Type B pancreatic cell (in vitro differentiated cells): ENCODE measurements at regions not wholly inside any gene's neighbourhood (a gene's known extent, or its start where the extent isn't known, plus 50 kb on each side); places are given as distances from the start of the nearest gene placed in this dataset.
A peak's percentile ranks its signal among the peaks of the same experiment; 100 is the strongest.

Source experiments
- DNase-seq: peaks from one replicate; pipeline ENCODE4 v3.0.0; 2021; ENCODE audit warnings: mixed read lengths; ENCODE audit not compliant: unreplicated experiment; ENCODE audit errors: extremely low spot score
- H3K27ac Mint-ChIP-seq: 2 replicates; pipeline ENCODE4 v1.8.0; 2021; ENCODE audit warnings: mild to moderate bottlenecking, mixed read lengths
- H3K27me3 Mint-ChIP-seq: 2 replicates; pipeline ENCODE4 v1.8.0; 2021; ENCODE audit warnings: mixed read lengths
- H3K36me3 Mint-ChIP-seq: 2 replicates; pipeline ENCODE4 v1.8.0; 2021; ENCODE audit warnings: mixed read lengths
- H3K4me1 Mint-ChIP-seq: one replicate; pipeline ENCODE4 v1.8.0; 2021; ENCODE audit warnings: mixed read lengths; ENCODE audit not compliant: unreplicated experiment
- H3K4me3 Mint-ChIP-seq: 2 replicates; pipeline ENCODE4 v1.8.0; 2021; ENCODE audit warnings: mild to moderate bottlenecking, mixed read lengths
- H3K9me3 Mint-ChIP-seq: 2 replicates; pipeline ENCODE4 v1.8.0; 2021; ENCODE audit warnings: mixed read lengths
- TF ChIP-seq, protein P1 (sequence below): fragments of 200-600 bp; sonication (generic); conservative IDR thresholded peaks from 2 replicates; pipeline ENCODE4 v1.5.0; 2021; ENCODE audit warnings: antibody characterized with exemption, mild to moderate bottlenecking

DNA sequence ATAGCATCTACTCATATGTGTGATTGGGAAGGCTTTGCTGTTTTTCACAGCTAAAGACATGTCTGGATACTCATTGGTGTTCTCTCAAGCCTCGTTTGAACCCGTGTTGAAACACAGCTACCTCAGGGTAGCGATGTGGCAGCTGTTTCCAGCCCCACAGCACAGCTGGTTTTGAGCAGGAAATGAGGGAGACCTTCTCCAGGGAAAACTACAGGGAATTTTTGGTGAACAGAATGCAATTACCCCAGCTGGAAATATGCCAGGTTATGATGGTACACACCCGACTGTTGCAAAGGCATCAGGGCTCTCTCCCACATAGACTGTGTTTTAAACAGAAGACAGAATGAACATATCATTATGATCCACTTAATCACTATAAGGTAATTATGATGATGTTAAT is 828.9 kb downstream of the VRK1 start:
- H3K27ac Mint-ChIP-seq, result no peak overlapping the region
- H3K4me3 Mint-ChIP-seq, result no peak overlapping the region
- no peaks in the 10 kb centered on the region for H3K9me3 Mint-ChIP-seq
- peaks cover 8% of the 10 kb centered on the region for H3K4me1 Mint-ChIP-seq
- H3K27me3 Mint-ChIP-seq, result peaks cover 10% of the 10 kb centered on the region
- no peaks in the 10 kb centered on the region for H3K36me3 Mint-ChIP-seq
- TF ChIP-seq, protein P1, sequence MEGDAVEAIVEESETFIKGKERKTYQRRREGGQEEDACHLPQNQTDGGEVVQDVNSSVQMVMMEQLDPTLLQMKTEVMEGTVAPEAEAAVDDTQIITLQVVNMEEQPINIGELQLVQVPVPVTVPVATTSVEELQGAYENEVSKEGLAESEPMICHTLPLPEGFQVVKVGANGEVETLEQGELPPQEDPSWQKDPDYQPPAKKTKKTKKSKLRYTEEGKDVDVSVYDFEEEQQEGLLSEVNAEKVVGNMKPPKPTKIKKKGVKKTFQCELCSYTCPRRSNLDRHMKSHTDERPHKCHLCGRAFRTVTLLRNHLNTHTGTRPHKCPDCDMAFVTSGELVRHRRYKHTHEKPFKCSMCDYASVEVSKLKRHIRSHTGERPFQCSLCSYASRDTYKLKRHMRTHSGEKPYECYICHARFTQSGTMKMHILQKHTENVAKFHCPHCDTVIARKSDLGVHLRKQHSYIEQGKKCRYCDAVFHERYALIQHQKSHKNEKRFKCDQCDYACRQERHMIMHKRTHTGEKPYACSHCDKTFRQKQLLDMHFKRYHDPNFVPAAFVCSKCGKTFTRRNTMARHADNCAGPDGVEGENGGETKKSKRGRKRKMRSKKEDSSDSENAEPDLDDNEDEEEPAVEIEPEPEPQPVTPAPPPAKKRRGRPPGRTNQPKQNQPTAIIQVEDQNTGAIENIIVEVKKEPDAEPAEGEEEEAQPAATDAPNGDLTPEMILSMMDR, result no peak
- no peak for DNase-seq

DNA sequence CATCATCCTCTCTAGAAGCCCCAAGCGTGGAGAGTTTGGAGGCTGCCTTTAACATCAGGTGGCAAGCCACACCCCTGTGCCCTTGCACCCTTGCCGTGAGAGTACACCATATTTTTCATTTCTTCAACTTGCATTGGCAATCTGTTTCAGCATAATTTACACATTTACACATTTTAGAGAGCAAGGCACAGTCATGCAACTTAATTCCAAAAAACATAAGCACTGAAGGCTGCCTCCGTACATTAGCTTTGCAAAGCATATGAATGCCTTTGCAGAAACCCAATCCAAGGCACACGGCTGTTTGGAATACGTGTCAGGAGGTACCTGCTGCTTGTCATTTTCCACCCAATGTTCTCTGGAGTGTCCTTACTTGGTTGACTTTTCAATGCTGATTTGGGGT is 833.1 kb downstream of the VRK1 start:
- no peak overlapping the region for H3K27ac Mint-ChIP-seq
- H3K4me1 Mint-ChIP-seq, result peaks cover 12% of the 10 kb centered on the region
- no peaks in the 10 kb centered on the region for H3K36me3 Mint-ChIP-seq
- peaks cover 10% of the 10 kb centered on the region for H3K27me3 Mint-ChIP-seq
- TF ChIP-seq, protein P1, result no peak
- H3K4me3 Mint-ChIP-seq, result no peak overlapping the region
- DNase-seq, result no peak
- H3K9me3 Mint-ChIP-seq, result no peaks in the 10 kb centered on the region

DNA sequence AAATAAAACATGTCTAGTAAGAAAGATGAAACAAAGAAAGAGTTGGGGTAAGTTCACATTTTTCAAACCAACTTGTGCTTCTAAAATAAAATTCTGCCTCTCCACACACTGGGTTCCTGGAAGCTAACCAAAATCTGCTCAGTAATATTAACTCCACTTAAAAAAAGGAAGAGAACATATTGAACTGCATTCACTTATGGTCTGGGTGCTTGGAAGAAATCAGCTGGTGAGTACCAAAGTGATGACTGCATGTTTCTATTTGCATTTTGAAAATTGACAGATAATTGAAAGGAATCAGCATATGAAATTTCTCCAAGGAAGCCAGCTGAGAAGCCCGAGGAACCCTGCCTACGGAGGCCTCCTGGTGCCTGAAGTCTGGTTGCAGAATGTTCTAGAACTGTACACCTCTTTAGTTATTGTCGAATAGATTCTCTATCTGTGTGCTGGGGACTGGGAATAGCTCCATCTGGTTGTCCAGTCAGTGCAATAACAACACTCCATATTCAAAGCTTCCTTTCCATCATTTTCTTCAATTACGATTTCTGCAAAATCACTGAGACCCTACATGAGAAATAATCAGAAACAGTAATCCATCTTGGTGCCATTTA is 836.1 kb downstream of the VRK1 start:
- DNase-seq, result no peak
- peaks cover 15% of the 10 kb centered on the region for H3K27me3 Mint-ChIP-seq
- TF ChIP-seq, protein P1, result no peak
- peaks cover 14% of the 10 kb centered on the region for H3K4me1 Mint-ChIP-seq
- no peak overlapping the region for H3K4me3 Mint-ChIP-seq
- H3K27ac Mint-ChIP-seq, result no peak overlapping the region
- no peaks in the 10 kb centered on the region for H3K9me3 Mint-ChIP-seq
- H3K36me3 Mint-ChIP-seq, result no peaks in the 10 kb centered on the region

DNA sequence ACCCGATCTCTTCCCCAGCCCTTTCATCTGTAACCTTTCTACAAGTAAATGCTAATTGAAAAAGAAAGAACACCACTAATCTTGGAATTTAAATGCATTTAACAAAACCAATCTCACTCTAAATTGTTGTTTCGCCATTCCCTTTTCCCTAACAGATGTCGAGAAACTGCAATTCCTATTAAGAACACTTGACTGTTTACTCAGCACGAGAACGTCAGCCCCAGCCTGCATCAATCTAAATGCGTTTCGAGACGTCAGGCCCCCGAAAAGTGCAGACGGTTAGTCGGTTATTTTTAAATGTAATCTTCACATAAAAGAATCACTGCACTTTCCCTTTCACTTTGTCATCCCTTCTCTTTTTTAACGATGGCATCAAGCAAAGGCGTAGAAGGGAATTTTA is 837.6 kb downstream of the VRK1 start:
- peaks cover 23% of the 10 kb centered on the region for H3K4me1 Mint-ChIP-seq
- no peak overlapping the region for H3K27ac Mint-ChIP-seq
- TF ChIP-seq, protein P1, result no peak
- peaks cover 4% of the 10 kb centered on the region for H3K9me3 Mint-ChIP-seq
- H3K27me3 Mint-ChIP-seq, result peaks cover 15% of the 10 kb centered on the region
- DNase-seq, result no peak
- no peak overlapping the region for H3K4me3 Mint-ChIP-seq
- no peaks in the 10 kb centered on the region for H3K36me3 Mint-ChIP-seq

DNA sequence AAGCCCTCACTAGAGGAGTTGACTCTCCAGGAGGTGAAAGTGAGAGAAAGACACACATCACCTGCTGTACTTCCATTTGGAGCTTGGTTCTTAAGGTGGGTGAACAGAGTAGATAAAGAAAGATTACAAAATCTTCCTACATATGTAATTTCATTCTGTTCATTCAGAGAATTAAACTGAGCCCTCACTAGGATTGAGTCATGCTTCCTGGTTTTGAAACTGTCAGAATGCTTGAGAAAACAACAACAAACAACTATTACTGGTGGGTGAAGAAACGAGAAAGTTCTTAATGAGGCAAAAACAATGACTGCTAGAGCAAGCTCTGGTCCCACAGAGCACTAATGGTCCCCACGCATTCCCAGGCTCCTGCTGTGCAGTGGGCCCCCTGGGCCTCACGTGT is 841.7 kb downstream of the VRK1 start:
- Mint-ChIP-seq H3K4me3 (no peak overlapping the region), H3K9me3 (peaks cover 9% of the 10 kb centered on the region), H3K27ac (peak overlapping the region; percentile 8), H3K4me1 (peaks cover 41% of the 10 kb centered on the region), H3K36me3 (no peaks in the 10 kb centered on the region), H3K27me3 (peaks cover 12% of the 10 kb centered on the region)
- no peak for DNase-seq
- TF ChIP-seq, protein P1, result no peak

DNA sequence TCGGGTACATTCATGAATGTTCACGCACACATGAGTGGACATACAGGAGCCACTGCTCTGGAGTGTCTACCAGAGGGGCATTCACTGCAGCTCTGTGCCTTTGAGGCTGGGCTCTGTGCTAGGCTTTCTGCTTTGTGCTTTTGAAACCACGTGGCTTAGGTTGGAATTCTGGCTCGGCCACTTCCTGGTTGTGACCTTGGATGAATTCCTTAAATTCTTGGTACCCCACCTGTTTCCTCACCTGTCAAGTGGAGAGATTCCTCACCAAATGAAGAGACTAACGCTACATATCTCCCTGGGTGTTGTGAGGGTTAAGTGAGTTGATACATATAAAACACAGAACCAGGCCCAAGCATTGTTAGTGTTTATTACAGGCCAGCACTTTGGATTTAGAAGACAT is 842.8 kb downstream of the VRK1 start:
- no peak for DNase-seq
- TF ChIP-seq, protein P1, result no peak
- H3K4me1 Mint-ChIP-seq, result peaks cover 35% of the 10 kb centered on the region
- peak overlapping the region; percentile 48 for H3K4me3 Mint-ChIP-seq
- H3K27me3 Mint-ChIP-seq, result peaks cover 8% of the 10 kb centered on the region
- H3K9me3 Mint-ChIP-seq, result peaks cover 9% of the 10 kb centered on the region
- H3K27ac Mint-ChIP-seq, result peak overlapping the region; percentile 87
- no peaks in the 10 kb centered on the region for H3K36me3 Mint-ChIP-seq
